H1 (cell line): ENCODE measurements at regions not wholly inside any gene's neighbourhood (a gene's known extent, or its start where the extent isn't known, plus 50 kb on each side); places are given as distances from the start of the nearest gene placed in this dataset.

ENCODE experiments used
- CTBP2 ChIP-seq: IDR thresholded peaks from 2 replicates; pipeline ENCODE4 v1.7.0; 2011; ENCODE audit warnings: borderline replicate concordance, mild to moderate bottlenecking, moderate library complexity, mixed read lengths, low read length; ENCODE audit not compliant: insufficient read depth, insufficient read length
- GTF2F1 ChIP-seq: IDR thresholded peaks from 2 replicates; pipeline ENCODE4 v1.6.1; 2012; ENCODE audit warnings: low read depth, low read length, improper control_type of control experiment, borderline replicate concordance
- RNF2 ChIP-seq: fragments of 200-900, 300-1000 bp; sonication (generic); IDR thresholded peaks from 2 replicates; pipeline ENCODE4 v1.7.1; 2016; ENCODE audit warnings: borderline replicate concordance, low read depth, mild to moderate bottlenecking, antibody characterized with exemption, low read length; ENCODE audit not compliant: poor library complexity, severe bottlenecking; ENCODE audit errors: missing control alignments
- SAP30 ChIP-seq: fragments of 300-600 bp; sonication (generic); IDR thresholded peaks from 2 replicates; pipeline ENCODE4 v1.7.1; 2012; ENCODE audit warnings: low read length, moderate library complexity, mild to moderate bottlenecking, inconsistent platforms; ENCODE audit not compliant: insufficient read depth, insufficient replicate concordance
- SIRT6 ChIP-seq: IDR thresholded peaks from one replicate; pipeline ENCODE4 v1.7.1; 2012; ENCODE audit warnings: low read length, inconsistent platforms
- SP4 ChIP-seq: IDR thresholded peaks from 2 replicates; pipeline ENCODE4 v1.6.1; 2012; ENCODE audit warnings: low read length, inconsistent platforms

DNA sequence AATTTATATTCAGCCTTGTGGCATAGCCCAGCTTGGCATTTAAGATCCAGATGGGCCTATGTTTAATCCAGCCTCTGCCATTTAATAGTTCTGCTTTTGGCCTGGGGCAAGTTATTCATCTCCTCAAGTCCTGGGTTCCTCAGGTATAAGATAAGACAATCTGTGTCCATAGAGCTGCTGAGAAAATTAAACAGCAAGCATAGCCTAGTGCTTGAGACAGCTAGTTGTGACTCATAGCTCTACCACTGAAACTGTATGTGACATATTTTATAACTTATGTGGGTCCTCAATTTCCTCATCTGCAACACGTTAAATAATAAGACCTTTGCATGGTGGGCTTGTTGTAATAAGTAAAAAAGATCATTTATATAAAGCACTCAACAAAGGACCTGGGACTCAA, 53.3 kb upstream of the ATP10B start (continued):
- no peak for TF ChIP-seq RNF2
- TF ChIP-seq SIRT6: no peak
- no peak for TF ChIP-seq CTBP2
- no peak for TF ChIP-seq SAP30
- no peak for TF ChIP-seq GTF2F1
- no peak for TF ChIP-seq SP4
